GM10266 (cell line): ENCODE measurements at regions not wholly inside any gene's neighbourhood (a gene's known extent, or its start where the extent isn't known, plus 50 kb on each side); places are given as distances from the start of the nearest gene placed in this dataset.

Experiments
- DNase-seq: peaks from one replicate; pipeline ENCODE4 v3.0.0; 2012; ENCODE audit errors: extremely low spot score
- TF ChIP-seq, protein P1 (sequence below): IDR thresholded peaks from 2 replicates; pipeline ENCODE4 v1.5.1; 2012; ENCODE audit warnings: mild to moderate bottlenecking, low read depth; ENCODE audit not compliant: control insufficient read depth, insufficient read depth; ENCODE audit errors: missing control alignments

DNA sequence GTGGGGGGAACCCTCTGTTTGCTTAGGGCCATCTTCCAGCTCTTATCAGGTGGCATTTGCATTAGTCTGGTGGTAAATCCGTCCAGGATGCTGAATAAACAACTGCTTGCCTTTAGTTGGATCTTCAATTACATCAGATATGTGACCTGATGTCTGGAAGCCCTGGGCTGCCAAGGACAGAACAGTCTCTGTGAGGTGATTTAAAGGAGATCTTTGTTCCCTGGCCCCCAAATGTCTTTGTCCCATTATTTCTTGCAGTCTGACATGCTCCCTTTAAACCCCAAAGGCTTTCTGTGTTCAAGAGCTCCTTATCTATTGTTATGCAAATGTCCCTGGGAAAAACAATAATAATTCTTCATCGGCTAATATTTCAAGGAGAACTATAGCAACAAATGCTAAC is 84.6 kb upstream of the SPTLC3 start:
- DNase-seq = no peak
- TF ChIP-seq, protein P1, sequence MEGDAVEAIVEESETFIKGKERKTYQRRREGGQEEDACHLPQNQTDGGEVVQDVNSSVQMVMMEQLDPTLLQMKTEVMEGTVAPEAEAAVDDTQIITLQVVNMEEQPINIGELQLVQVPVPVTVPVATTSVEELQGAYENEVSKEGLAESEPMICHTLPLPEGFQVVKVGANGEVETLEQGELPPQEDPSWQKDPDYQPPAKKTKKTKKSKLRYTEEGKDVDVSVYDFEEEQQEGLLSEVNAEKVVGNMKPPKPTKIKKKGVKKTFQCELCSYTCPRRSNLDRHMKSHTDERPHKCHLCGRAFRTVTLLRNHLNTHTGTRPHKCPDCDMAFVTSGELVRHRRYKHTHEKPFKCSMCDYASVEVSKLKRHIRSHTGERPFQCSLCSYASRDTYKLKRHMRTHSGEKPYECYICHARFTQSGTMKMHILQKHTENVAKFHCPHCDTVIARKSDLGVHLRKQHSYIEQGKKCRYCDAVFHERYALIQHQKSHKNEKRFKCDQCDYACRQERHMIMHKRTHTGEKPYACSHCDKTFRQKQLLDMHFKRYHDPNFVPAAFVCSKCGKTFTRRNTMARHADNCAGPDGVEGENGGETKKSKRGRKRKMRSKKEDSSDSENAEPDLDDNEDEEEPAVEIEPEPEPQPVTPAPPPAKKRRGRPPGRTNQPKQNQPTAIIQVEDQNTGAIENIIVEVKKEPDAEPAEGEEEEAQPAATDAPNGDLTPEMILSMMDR = no peak

DNA sequence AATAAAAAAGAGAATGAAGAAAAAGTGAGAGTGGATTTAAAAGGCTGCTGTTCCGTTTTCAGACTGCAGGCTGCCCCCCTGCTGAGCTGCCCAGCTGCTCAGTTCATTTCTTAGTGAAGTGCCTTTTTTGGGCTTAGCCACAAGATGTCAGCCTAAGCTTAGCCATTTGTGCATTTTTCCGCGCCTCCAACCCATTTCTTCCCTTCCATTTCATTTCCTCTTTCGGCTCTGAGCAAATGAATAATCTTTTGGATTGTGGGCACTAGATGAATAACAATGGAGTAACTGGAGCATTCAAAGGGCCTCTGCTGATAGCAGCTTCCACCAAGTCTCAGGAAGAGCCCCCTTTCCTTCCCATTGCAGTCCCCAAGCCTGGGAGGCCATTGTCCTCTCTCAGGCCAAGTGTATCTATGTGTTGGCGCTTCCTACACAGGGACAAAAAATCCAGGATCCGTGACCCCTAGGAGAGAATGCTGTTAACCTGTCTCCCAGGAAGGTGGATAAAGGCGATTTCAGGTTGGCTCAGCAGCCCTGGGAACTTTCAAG is 83.5 kb upstream of the SPTLC3 start:
- TF ChIP-seq, protein P1 = peak; percentile 74
- DNase-seq = peak; percentile 62

DNA sequence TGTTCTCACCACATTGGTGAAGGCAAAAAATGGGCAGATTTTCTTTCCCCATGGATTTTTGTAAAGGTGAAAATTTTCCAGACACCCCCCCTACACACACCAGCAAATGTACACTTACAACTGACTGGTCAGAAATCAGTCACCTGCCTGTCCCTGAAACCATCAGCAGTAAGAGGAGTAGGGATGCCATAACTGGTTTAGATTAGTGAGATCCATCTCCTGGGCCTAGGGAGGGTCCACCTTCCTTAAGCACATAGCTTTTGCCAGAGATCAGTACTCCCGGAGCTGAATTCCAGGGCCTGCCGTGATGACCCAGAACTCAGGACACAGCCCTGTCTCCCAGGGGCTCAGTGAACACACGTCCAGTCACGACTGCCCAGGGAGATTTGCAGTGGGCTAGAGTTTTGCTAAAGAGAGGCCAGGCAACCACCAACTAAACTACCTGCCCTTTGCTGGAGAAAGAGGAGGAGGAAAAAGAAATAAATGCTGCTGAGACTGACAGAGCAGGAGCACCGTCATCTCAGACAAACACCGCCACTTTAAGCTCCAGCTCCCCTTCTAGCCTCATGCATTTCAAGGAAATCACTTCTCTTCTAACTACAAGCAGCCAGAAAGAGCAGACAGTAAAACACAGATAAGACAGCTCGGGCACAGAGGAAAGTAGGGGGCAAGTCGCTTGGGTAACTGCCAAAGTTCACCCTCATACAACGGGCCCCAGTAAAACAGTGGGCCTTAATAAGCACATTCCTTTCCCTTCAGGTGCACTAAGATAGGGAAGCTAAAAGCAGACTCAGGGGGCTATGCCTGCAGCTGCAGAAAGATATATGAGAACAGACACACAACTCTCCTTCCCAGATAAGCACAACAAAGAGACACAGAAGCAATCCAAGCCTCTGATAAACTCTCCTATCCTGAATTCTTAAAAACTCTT is 82.6 kb upstream of the SPTLC3 start:
- DNase-seq = no peak
- TF ChIP-seq, protein P1 = no peak

DNA sequence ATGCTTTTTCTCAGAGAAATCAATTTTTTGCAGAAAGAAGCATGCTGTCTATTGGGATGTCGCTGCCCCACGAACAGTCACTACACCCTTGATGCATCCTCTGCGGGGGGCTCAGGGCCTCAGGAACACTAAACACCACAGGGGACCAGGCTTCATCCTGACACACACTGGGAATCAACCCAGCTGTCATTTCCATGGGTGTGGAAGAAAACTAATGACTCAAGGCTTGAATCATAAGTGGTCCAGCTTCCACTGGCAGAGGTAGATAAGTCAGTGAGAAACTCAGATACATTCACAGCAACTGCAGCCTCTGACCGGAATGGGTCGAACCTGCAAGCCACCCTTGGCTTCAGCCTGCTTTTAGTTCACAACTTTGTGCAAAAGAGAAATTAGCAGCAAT is 81.3 kb upstream of the SPTLC3 start:
- DNase-seq = no peak
- TF ChIP-seq, protein P1 = no peak

DNA sequence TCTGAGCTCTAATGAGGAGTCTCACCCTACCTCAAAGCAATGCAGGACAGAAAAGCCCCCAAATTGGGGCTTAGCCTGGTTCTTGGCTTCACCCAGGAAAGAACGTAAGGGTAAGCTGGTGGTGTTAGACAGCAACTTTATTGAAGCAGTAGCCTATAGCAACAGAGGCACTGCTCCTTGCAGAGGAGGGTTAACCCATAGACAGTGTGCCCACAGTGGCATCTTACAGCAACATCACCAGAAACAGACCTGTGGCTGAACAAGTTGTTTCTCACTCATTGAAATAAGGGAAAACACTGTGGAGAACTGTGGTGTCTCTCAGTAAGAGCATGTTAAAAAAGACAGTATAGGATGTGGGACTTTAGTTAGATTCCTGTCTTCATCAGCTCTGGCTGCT is 80.4 kb upstream of the SPTLC3 start:
- TF ChIP-seq, protein P1 = no peak

DNA sequence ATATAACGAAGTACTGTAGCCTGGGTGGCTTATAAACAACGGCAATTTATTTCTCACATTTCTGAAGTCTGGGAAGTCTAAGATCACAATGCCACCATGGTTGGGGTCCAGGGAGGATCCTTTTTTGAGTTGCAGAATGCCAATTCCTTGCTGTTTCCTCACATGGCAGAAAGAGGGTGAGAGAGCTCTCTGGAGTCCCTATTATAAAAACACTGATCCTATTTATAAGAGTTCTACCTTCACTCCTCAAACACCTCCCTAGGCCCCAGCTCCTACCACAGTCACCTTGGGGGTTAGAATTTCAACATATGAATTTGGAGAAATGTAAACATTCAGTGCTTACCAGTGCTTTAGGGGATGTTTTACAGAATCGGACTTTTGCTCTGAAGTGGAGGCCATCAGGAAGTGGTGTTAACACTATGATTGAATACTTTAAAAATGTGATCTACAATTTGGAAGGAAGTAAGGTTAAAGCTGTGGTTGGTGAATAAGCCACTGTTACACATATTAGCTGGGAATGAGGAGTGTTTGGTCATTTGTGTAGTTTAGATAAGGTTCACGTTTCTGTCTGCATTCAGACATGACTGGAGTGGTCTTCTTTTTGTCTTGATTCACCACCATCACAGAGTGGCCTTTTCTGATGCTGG is 79.9 kb upstream of the SPTLC3 start:
- no peak for DNase-seq
- TF ChIP-seq, protein P1 = no peak

More for the DNA sequence above, 80.4 kb upstream of the SPTLC3 start:
- no peak for DNase-seq
